NCI-H1105 (cell line): ENCODE measurements at regions not wholly inside any gene's neighbourhood (a gene's known extent, or its start where the extent isn't known, plus 50 kb on each side); places are given as distances from the start of the nearest gene placed in this dataset.

ENCODE experiments used
- DNase-seq: peaks from one replicate; lab custom pipeline; 2025; lab: John Stamatoyannopoulos, UW

DNA sequence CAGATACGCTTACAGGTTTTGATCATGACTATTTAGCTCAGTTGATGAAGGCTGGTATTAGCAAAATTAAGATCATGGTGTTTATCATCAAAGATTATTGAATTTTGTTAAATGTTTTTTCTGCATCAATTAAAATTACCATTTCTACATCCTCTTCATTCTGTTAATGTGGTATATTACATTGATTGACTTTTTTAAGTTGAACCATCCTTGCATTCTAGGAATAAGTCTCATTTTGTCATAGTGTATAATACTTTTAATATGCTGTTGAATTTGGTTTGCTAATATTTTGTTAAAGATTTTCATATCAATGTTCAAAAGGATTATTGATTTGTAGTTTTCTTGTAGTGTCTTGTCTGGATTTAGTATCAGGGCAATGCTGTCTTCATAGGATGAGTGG, 142.4 kb downstream of the LYPLAL1 start:
- no peak for DNase-seq

DNA sequence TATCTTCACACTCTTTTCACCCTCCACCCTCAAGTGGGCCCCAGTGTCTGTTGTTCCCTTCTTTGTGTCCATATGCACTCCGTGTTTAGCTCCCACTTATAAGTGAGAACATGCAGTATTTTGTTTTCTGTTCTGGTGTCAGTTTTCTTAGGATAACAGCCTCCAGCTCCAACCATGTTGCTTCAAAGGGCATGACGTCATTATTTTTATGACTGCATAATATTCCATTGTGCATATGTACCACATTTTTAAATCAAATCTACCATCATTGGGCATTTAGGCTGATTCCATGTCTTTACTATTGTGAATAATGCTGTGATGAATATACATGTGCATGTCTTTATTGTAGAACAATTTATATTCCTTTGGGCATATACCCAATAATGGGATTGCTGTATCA, 140.3 kb downstream of the LYPLAL1 start:
- DNase-seq: no peak

DNA sequence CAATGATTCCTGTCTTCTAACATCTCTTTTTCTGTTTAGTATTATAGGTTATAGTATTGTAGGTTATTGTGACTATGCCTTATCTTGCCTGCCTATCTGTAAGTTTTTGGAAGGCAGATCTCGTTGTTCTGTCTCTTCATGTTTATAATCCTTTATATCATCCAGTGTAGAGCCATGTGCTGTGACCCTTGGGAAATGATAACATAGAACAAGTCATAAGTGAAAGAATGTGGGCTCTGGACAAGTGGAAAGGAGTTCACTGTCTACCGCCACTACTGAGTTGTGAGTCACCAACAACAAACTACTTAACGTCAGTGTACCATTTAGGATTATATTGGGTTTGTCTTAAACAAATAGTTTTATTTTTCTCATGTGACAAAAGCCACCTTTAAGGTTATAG, 139.3 kb downstream of the LYPLAL1 start:
- DNase-seq: no peak

DNA sequence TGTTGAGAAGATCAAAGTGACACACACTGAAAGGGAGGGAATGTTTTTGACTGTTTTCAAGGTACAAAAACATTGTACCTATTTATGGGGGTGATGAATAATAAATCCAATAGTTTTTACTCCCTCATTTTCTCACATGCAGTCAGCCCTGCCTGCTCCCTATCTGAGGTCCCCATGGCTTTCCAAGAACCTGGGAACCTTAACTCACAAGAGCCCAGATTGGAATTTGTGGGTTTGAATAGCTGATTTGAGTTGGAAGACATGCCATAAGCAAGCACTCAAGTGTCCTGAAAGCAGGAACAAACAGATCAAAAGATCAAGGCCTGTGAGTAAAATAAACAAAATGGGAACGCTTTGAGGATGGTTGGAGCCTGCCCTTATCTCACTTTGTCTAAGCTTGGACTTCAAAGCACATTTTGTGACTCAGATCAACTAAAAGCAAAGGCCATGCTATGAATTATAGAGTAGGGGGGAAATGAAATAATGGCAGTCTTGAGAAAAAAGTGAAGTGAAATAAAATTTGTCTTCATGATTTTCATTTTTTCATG, 136.6 kb downstream of the LYPLAL1 start:
- no peak for DNase-seq

DNA sequence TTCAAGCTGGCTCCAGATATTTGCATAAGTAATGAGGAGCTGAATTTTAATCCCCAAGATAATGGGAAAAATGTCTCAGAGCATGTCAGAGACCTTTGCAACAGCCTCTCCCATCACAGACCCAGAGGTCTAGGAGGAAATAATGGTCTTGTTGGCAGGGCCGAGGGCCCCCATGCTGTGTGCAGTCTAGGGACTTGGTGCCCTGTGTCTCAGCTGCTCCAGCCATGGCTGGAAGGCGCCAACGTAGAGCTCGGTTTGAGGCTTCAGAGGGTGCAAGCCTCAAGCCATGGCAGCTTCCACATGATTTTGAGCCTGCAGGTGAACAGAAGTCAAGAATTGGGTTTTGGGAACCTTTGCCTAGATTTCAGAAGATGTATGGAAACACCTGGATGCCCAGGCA, 134.7 kb downstream of the LYPLAL1 start:
- DNase-seq: no peak

- DNase-seq: no peak
Observed at GRCh38 chr1:219304227-219305226, 130.8 kb downstream of the LYPLAL1 start.

DNA sequence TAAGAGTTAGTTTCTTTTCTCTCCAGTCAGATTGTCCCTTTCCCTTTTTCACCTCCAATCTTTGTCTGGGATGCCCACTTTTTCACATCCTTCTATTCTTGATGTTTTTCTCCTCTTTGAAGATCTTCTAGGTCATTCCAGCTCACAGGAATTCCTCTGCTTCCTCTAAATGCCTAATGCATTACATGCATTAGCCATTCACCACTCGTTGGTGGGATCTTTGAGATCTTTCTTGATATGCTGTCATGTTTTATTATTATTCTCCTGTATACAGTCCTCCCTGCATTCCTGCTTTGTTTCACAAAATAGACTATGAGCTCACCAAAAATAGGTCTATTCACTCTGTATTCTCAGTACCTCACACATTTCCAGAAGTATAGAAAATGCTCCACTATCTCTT, 129.0 kb downstream of the LYPLAL1 start:
- DNase-seq: no peak

DNA sequence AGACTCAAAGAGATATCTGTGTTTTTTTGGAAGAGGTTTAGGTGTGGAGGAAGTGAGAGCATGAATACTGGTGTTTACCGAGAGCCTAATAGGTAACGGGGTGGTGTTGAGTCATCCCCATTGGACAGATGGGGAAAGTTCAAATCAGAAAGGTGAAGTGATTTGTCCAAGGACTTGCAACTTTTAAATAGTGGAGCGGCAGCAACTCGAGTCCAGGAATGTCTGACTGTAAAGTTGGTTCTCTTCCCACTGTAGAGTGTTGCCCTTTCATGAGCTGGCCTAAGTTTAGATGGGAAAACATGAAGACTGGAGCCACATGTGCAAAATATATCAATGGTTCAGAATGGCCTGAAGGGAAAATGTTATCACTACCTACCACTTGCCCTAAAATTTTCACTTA, 125.7 kb downstream of the LYPLAL1 start:
- DNase-seq: no peak

- DNase-seq: no peak
Observed at GRCh38 chr1:219298571-219299148, 125.0 kb downstream of the LYPLAL1 start.

DNA sequence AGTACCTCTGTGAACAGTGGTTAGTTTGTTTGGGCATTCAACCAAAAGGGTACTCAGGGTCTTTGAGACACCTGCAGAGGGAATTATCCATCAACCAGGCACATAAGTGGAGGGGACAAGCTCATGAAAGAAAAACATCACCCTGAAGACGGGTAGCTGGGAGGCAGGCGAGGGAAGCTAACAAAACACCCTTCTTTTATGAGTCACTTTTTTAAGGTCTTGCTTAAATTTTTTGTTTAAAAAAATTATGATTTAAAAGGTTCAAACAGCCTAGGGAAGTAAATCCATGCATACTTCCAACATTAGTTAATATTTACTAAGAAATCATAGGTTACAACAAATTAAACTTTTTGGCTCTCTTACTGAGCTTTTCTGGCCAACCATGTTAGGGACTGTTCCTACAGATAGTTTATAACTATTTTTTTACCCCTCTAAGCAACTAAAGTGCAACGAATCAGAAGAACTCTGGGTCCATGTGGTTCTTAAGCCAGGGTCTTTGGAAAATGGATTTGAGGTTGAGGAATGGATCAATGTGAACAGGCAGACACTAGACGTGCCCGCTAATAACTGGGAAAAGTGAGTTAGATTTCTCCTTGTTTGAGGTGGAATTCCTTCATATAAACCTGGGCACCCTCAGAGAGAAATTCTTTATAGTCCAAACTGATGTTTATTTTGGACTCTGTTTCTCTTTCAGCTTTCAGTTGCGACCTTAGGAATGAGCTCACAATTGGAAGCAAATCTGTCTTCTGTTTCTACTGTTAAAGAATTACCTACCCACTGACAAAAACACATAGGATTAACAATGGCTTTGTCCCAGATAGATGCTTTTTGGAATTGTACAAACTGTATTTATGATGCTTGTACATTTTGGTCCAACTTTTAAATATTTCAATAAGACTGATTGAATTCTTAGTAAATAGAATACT, 123.0 kb downstream of the LYPLAL1 start:
- peak; percentile 87 for DNase-seq

DNA sequence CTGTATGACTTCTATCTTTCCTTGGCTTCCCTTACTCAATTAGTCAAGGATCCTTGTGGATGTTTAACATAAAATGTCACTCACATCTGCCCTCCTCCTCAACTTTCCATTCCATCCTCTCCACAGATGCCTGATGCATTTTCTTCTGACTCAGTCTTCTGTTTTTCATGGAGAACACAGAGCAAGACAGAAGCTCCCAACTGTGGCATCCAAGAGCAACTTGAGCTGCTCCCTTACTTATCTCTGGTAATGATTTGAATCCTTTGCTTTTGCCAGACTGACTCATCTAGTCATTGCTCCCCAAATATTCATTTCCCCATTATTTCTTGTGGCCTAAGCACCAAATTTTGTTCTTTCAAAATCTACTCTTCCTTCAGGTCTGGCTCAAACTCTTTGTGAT, 120.6 kb downstream of the LYPLAL1 start:
- DNase-seq: no peak

DNA sequence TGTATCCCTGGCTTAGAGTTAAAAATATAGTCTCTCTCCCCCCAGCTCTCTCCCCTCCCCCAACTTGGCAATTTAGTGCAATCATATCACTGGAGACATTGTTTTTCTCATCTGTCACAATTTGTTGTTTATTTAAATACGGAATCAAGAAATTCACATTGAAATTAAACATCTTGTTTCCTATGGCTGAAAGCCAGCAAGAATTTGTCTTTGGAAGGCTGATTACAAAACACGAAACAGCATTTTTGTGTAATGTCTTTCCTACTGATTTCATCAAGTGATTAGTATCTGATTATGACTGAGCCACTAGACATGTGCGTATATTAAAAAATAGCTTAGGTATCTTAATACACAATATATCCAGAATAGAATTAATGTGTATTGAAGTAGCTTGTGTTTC, 119.7 kb downstream of the LYPLAL1 start:
- DNase-seq: no peak

DNA sequence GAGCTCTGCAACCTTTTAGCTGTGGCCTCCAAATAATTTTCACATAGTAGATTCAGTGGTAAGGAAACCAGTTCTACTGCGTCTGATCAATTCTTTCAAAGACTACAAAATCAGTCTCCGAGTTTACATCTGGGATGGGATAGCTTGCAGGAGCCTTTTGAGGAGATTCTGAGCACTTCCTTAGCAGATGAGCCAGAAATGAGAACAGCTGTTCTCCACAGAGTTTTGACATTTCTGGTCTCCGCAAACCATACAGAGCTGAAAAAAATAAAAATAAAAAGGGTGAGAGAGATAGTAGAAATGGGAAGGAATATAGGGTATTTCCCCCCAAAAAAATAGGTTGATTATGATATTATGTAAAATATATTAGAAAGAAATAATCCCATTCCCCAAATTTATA, 119.3 kb downstream of the LYPLAL1 start:
- DNase-seq: no peak

- no peak for DNase-seq
Observed at GRCh38 chr1:219292341-219292740, 118.7 kb downstream of the LYPLAL1 start.

GRCh38 chr1:219289171-219289570, 115.5 kb downstream of the LYPLAL1 start:
- no peak for DNase-seq

DNA sequence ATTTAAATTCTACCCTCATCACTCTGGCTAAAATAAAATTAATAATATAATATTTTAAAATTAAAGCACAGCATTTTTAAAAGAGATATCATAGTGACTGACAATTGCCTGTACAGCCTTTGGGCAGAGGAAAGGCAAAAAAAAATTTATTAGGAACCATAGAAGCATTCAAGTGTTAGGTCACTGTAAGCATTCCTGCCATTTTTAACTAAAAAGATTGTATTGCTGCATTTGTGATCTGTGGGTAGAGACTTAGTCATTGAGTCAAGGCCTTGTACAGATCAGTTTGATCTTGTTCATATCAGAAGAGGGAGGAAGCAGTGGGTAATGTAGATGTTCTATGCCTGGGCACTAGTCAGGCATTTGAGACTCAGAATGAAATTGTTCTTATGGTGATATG, 109.9 kb downstream of the LYPLAL1 start:
- no peak for DNase-seq

GRCh38 chr1:219281831-219282230, 108.2 kb downstream of the LYPLAL1 start:
- no peak for DNase-seq

DNA sequence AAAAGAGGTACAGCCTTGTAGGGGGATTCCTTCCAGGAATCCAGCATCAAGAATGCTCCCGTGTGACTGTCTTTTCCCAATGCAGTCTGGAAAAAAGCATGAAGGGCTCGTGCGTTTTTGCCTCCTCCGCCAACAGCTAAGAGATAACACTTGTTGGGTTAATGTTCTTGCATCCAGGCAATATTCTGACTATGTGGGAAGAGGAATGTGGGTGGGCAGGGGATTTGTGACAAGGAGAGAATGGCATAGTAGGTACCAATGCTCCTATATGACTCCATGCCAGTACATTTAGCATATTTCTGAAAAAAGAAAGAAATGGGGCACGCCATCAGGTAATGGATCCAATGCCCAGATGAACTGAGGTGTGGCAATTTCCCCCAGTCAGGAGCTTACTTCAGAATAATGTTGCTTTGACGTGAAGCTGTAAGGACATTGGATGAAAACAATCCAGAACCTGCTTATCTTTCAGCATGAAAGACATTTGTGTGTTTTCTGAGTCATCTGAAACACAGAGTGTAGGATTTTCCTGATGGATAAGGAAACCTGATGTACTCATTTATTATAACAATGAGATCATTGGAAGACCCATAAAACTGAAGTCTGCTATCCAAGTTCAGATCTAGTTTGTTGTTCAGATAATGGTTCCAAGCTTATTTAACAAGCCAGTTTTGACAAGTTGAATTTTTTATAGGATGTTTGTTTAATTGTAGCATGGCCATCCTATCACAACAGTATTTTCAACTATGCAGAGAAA, 105.5 kb downstream of the LYPLAL1 start:
- DNase-seq: no peak

DNA sequence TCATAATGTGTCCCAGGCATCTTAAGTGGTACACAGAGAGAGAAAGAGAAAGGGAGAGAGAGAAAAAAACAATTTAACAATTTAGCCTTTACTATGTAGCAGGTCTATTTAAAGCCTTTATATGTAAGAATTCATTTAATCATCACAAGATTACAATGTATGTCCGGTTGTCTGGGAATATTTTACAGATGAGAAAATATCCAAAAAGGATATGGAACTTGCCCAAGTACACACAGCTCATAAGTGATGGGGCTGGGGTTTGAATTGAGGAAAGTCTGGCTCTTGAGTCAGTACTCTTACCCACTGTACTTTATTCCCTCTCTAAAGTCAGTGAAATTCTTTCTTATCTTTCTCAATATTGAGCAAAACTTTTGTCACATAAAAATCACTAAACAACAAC, 104.6 kb downstream of the LYPLAL1 start:
- DNase-seq: no peak

DNA sequence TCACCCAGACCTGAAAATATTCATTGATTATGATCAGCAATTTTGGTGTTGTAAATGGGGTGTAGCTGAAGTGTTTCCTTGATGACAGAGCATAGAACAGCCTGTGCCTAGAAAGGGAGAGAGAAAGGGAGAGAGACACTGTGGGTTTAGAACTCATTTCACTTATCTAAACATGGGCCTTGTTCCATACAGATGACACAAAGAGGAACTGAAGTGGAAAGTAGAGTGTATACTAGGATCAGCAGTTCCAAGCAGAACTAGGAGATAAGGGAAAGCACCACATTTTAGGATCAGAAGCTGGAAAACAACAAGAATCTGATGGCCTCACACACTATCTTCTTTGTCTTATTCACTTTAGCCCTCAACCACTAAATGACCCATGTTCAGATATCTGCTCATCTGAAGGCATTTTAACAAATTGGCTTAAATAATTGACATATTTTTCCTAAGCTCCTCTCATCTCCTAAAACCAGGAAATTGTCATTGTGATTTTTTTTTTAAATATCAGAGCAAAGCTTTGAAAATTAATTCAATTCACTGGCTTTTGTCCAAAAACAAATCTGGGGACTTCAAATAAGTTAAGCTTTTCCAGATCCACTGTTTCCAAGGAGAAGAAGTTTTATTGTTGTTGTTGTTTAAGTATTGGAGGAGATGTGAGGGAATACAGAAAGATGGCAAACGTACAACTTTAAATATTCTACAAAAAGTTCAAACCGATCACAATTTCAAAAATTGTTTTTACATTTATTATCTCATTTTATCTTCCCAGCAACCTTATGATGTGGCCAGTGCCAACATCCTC, 103.8 kb downstream of the LYPLAL1 start:
- DNase-seq: no peak
